Progenitor cell of endocrine pancreas (in vitro differentiated cells): ENCODE measurements at regions not wholly inside any gene's neighbourhood (a gene's known extent, or its start where the extent isn't known, plus 50 kb on each side); places are given as distances from the start of the nearest gene placed in this dataset.

Experiments used
- DNase-seq: peaks from one replicate; pipeline ENCODE4 v3.0.0; 2021; ENCODE audit warnings: low spot score; ENCODE audit not compliant: unreplicated experiment
- H3K27ac Mint-ChIP-seq: 2 replicates; pipeline ENCODE4 v1.8.0; 2021; ENCODE audit warnings: mild to moderate bottlenecking, moderate library complexity, mixed read lengths
- H3K27me3 Mint-ChIP-seq: 2 replicates; pipeline ENCODE4 v1.8.0; 2021; ENCODE audit warnings: mixed read lengths
- H3K36me3 Mint-ChIP-seq: 2 replicates; pipeline ENCODE4 v1.8.0; 2022; ENCODE audit warnings: mixed read lengths; ENCODE audit not compliant: insufficient read depth
- H3K4me1 Mint-ChIP-seq: 2 replicates; pipeline ENCODE4 v1.8.0; 2021; ENCODE audit warnings: low read depth, mixed read lengths
- H3K4me3 Mint-ChIP-seq: 2 replicates; pipeline ENCODE4 v1.8.0; 2021; ENCODE audit warnings: low read depth, mild to moderate bottlenecking, moderate library complexity, mixed read lengths
- H3K9me3 Mint-ChIP-seq: 2 replicates; pipeline ENCODE4 v1.8.0; 2021; ENCODE audit warnings: low read depth, mixed read lengths
- TF ChIP-seq, protein P1 (sequence below): fragments of 200-600 bp; sonication (generic); IDR thresholded peaks from one replicate; pipeline ENCODE4 v1.5.0; 2021; ENCODE audit warnings: antibody characterized with exemption, mild to moderate bottlenecking; ENCODE audit not compliant: unreplicated experiment

DNA sequence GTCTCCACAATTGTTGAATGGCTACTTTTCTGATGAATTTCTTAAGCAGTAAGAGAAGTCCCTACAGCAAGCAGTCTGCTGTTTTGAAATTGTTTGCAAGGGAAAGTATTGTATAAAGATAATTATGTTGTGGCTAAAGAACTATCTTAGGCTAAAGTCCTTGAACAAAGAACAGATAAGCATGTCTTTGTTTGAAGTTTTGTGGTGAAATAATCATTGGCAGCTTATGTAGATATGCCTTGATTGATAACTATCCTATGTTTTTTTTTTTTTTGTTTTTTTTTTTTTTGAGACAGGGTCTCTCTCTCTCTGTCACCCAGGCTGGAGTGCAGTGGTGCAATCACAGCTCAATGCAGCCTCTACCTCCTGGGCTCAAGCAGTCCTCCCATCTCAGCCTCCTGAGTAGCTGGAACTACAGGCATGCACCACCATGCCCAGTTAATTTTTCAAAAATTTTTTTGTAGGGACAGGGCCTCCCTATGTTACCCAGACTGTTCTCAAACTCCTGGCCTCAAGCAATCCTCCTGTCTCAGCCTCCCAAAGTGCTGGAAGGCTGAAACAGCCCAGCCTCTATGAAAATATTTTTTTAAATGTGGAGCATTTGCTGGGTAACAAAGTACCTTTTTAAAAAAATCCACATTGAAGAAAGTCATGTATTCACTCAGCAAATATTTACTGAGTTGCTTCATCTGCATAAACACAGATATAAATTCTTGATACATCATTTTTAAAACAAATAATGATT, 80.8 kb downstream of the LLPH start:
- H3K4me3 Mint-ChIP-seq, result no peak overlapping the region
- DNase-seq, result no peak
- H3K9me3 Mint-ChIP-seq, result no peaks in the 10 kb centered on the region
- H3K27ac Mint-ChIP-seq, result no peak overlapping the region
- TF ChIP-seq, protein P1, sequence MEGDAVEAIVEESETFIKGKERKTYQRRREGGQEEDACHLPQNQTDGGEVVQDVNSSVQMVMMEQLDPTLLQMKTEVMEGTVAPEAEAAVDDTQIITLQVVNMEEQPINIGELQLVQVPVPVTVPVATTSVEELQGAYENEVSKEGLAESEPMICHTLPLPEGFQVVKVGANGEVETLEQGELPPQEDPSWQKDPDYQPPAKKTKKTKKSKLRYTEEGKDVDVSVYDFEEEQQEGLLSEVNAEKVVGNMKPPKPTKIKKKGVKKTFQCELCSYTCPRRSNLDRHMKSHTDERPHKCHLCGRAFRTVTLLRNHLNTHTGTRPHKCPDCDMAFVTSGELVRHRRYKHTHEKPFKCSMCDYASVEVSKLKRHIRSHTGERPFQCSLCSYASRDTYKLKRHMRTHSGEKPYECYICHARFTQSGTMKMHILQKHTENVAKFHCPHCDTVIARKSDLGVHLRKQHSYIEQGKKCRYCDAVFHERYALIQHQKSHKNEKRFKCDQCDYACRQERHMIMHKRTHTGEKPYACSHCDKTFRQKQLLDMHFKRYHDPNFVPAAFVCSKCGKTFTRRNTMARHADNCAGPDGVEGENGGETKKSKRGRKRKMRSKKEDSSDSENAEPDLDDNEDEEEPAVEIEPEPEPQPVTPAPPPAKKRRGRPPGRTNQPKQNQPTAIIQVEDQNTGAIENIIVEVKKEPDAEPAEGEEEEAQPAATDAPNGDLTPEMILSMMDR, result no peak
- H3K4me1 Mint-ChIP-seq, result peaks cover 6% of the 10 kb centered on the region
- H3K36me3 Mint-ChIP-seq, result no peaks in the 10 kb centered on the region
- peaks cover 51% of the 10 kb centered on the region for H3K27me3 Mint-ChIP-seq

DNA sequence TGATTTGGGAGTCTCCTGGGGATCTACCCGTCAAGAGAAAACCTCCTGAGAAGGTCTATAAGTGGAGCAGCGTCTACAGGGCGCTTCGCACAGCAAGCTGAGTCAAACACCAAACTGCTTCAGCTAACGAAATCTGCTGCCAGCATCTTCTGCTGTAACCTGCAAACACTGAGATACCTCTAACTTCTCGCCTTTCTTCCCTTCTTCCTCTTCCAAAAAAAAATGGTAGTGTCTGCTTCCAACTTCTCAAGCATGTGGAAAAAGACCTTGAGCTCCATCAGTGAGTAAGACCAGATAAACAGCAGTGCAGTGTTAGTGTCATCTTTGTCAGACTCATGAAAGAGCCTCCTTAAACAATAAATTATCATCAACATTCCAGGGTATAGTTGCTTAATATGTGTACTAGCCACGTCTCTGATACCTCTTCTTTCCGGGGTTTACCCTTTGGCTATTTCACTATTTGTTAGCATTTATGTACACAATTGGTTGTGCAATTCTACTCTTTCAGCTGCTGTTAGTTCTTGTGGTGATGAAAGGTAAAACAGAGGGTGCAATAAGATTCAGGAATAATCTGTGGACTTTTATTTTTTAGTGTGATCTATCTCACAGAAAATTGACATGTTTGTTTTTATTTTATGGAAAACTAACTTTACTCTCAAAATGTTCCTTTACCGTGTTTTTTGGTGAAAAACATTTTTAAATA, 81.6 kb downstream of the LLPH start:
- Mint-ChIP-seq H3K4me1 (peaks cover 6% of the 10 kb centered on the region), H3K4me3 (no peak overlapping the region), H3K27me3 (peaks cover 49% of the 10 kb centered on the region), H3K9me3 (no peaks in the 10 kb centered on the region), H3K36me3 (no peaks in the 10 kb centered on the region), H3K27ac (no peak overlapping the region)
- no peak for DNase-seq
- TF ChIP-seq, protein P1, result no peak

DNA sequence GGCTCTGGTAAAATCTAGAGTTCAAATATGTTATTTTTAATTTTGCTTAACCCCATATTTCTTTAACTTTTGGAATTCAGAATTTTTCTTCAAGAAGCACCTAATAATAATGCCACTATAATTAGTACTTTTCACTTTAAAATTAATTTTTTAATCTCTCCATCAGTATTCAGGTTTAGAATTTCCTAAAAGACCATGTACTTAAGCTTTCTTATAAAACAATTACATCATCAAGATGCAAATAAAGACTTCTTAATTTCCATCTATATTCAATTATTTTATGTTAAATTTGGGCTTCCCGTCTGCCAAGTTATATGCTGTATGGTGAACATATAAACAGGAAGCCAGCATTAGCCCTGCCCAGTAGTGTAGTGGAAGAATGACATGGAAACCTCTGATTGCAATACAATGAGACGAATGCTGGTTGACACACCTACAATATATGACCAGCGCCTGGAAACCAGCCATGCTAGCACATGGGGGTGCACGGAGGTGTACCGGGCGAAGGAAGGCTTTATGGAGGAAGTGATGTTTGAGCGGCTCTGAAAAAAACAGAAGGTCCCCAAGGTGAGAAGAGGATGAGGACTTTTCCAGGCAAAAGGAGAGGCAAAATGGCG, 82.2 kb downstream of the LLPH start:
- TF ChIP-seq, protein P1, result no peak
- no peaks in the 10 kb centered on the region for H3K36me3 Mint-ChIP-seq
- no peak overlapping the region for H3K4me3 Mint-ChIP-seq
- H3K4me1 Mint-ChIP-seq, result peaks cover 6% of the 10 kb centered on the region
- no peak for DNase-seq
- no peak overlapping the region for H3K27ac Mint-ChIP-seq
- peaks cover 47% of the 10 kb centered on the region for H3K27me3 Mint-ChIP-seq
- H3K9me3 Mint-ChIP-seq, result no peaks in the 10 kb centered on the region

DNA sequence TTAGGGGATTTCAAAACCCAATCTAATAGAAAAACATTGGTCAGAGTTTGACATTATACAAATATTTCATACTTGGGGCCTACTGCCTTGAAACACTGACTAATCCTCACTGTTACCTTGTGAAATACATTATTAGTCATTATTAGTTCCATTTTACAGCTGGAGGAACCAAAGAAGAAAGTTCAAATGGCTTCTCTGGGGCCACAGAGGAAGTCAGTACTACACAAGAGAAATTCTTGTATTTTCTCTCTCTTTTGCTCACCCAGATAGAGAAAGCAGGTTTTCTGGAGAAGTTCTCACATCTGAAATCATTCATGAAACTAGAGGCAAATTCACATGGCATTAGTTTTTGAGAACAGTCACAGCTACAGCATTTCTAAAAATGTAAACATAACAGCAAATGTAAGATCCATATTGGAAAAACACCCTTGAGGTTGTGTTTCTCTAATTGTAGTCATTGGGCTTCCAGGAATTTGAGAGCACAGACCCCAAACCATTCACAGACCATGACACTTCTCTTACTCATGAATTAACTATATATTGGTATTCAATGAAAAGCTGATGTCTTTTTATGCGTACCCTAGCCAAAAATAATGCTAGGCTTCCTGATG, 83.0 kb downstream of the LLPH start:
- no peak overlapping the region for H3K27ac Mint-ChIP-seq
- H3K27me3 Mint-ChIP-seq, result peaks cover 47% of the 10 kb centered on the region
- H3K36me3 Mint-ChIP-seq, result no peaks in the 10 kb centered on the region
- no peak for DNase-seq
- TF ChIP-seq, protein P1, result no peak
- H3K4me3 Mint-ChIP-seq, result no peak overlapping the region
- no peaks in the 10 kb centered on the region for H3K9me3 Mint-ChIP-seq
- peaks cover 6% of the 10 kb centered on the region for H3K4me1 Mint-ChIP-seq

DNA sequence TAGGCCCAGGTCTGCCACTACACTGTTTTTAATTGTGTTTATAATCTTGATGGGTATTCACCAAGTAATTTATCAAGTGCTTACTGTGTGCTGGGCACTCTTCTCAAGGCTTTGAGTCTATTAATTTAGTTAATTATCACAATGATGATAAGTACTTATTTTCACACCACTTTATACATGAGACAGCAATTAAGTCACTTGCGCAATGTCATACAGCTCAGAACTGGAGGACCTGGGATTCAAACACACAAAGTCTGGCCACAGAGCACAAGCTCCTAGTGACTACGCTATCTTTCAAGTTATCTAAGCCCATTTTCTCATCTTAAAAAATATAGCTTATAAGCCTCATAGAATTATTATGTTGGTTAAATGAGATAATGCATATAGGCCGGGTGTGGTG, 85.0 kb downstream of the LLPH start:
- Mint-ChIP-seq H3K9me3 (no peaks in the 10 kb centered on the region), H3K4me1 (peaks cover 6% of the 10 kb centered on the region), H3K4me3 (no peak overlapping the region), H3K27me3 (peaks cover 43% of the 10 kb centered on the region), H3K36me3 (no peaks in the 10 kb centered on the region), H3K27ac (no peak overlapping the region)
- TF ChIP-seq, protein P1, result no peak
- DNase-seq, result no peak
